GM21723 (cell line): ENCODE measurements at regions not wholly inside any gene's neighbourhood (a gene's known extent, or its start where the extent isn't known, plus 50 kb on each side); places are given as distances from the start of the nearest gene placed in this dataset.

ENCODE experiments used
- ATAC-seq: cut with Tn5 transposase; IDR thresholded peaks from one replicate; pipeline ENCODE4 v1.9.1; 2021; ENCODE audit warnings: mild to moderate bottlenecking, moderate library complexity; ENCODE audit not compliant: unreplicated experiment

DNA sequence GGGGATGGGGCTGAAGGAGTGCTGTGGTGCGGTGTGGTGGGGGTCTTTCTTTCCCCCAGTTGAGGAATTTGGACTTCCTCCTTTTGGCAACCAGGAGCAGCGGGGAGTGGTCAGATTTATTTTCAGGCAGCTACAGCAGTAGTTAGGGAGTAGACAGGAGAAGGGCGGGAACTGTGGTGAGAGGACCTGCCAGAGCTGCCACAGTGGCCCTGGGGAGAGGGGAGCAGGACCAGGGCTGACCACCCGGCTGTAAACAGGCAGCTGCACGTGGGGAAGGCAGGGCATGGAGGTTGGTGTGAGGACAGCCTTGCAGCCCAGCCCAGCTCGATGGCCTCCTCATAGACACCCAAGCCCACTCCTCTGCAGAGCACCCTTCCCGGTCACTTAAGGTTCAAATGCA is 197.2 kb downstream of the GLI2 start:
- no peak for ATAC-seq

DNA sequence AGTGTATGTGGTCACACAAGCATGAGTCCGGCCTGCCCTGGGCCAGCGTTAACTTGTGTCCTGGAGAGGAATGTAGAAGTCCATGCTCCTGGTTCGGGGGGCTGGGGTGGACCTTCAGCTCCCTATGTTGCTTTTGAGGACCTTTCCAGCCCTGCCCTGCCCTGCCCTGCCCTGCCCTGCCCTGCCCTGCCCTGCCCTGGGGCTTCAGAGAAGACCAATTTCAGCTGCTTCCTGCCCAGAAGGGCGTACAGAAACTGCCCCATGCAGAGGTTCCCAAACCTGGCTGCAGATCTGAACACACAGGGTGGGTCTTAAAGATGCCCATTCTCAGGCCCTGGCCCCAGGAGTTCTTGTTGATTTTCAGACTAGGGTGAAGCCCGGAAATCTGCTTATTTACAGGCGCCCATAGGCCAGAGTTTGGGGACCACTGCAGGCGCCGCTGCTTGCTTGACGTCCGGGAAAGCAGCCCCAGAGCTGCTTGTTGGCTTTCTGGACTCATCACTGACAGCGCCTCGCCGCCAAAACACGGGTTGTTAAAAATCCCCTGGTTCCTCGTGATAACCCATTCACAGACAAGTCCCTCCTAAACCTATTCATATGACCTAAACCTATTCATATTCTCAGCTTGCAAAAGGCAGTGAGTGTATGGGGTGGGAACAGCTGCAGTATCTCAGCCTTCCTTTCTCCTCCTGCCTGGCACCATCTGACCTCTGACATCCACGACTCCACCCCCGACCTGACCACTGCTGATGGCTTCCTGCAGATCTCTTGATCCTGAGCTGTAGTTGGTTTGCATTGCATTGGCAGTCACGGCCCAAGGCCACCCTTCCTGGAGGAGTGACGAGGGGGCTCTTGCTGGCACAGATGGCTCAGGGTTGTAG is 198.3 kb downstream of the GLI2 start:
- ATAC-seq: no peak

DNA sequence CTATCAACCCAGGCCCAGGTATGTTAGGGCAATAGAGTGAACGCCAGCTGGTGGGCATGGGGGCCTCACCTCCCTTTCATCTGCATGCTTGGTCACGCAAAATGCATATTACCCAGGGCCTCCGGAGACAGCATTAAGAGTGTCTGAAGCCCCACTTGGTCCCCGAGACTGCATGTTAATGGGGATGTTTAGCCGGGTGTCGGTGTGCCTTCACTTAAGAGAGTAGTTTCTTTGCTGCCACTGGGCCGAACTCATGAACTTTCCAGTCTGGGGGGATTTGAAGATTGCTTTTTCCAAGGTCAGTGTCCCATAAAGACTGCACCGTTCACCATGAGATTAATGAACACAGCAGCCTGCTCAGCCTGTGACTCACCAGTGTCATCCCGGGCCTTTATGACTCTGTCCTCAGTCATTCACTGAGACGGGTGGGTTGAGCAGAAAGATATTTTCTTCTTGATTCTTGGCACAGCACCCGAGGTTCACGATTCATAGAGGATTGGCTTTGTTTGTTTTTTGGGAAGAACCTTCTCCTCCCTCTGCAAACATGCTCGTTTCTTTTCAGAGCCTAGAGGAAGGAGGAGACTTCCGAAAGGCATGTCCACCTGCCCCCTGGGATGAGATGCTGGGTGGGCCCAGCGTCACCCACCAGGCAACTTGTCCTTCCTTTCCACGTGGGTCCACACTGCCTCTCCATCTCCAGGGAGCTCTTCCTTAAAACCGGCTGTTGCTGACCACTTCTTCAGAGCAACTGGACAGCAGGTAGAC is 199.1 kb downstream of the GLI2 start:
- ATAC-seq: no peak

DNA sequence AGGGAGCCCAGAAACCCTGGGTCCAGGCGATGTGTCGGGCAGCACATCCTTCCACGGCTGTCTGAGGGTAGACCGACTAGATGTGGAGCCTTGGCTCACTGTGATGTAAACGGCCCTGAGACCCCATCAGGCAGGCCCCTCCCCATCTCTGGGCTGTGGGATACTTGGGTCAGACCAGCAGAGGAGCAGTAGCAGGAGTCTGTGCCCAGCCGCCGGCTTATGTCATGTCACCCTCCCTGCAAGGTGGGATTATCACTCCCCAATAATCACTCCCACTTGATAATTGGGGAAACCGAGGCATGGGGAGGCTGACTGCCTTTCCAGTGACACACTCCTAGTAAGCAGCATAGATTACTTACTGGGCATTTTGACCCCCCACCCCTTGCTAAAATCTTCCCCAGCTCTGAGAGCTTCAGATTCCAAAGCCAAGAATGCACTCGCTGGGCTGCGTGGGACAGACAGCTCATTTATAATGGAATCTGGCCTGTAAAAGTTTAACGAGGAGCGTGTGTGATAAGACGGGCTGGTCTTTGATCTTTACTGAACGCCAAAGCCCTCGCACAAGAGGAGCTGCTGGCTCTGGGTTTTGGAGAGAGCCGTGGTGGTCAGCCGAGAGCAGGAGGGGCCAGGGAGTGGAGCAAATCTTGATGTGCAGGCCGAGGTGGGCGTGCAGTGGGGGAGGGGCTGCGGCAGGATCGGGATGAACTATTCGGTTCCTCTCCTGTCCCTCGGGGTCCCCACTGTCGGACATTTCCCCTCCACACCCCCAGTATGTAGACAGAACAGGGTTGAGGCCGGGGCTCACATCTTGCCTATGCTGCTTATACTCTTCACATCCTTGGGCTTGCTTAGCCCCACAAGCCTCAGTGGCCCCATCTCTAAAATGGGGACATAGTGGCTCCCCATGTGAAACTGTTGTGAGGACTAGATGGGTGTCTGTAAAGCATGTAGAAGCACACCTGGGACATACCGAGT is 200.0 kb downstream of the GLI2 start:
- no peak for ATAC-seq

DNA sequence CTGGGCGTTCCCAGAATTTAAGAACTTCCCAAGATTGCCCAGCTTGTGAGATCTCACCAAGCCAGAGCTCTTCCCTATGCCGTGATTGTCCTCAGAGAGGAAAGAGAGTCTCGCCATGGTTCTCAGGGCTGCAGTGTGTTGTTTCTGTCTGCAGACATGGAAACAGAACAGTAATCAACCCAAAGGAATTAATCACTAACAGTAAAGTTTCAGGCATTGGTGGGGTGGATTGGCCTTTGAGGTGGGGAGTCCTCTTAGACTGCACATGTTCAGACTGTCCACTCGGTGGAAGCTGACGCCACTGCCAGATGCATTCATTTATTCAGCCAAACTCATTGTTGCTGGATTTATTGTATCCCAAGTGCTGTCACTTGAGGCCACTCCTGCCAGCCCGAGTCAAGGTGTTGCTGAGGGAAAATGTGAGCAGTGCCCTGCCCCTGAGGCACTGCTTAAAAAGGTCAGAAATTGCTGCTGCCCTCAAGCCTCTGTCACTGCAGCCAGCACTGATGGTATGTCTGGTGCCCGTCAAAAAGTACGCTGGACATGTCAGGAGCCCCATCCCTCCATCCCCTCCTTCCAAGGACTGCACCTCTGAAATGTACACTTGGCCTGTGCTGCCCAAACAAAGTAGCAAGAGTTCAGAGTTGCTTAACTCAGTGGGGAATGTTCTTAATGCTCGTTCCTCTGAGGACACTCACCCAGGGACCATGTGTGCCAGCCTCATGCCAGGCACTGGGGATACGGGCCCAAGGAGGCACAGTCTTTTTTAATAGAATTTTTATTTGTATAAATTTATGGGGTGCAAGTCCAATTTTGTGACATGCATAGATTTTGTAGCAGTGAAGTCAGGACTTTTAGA is 201.0 kb downstream of the GLI2 start:
- no peak for ATAC-seq

DNA sequence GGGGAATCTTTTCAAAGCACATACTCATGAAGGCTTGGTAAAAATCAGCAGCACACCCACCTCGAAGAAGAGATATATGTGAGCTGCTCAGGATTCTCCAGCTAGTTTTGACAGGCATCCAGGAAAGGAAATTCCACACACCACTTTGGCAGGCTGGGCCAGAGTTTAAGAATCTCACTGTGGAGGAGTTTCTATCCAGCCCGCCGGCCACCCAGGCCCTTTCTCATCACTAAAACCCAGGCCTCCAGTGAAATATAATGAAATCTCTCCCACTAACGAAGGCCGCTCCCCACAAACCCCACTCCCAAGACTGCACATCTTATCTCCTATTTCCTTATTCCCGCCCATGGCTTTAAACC is 202.0 kb downstream of the GLI2 start:
- no peak for ATAC-seq

DNA sequence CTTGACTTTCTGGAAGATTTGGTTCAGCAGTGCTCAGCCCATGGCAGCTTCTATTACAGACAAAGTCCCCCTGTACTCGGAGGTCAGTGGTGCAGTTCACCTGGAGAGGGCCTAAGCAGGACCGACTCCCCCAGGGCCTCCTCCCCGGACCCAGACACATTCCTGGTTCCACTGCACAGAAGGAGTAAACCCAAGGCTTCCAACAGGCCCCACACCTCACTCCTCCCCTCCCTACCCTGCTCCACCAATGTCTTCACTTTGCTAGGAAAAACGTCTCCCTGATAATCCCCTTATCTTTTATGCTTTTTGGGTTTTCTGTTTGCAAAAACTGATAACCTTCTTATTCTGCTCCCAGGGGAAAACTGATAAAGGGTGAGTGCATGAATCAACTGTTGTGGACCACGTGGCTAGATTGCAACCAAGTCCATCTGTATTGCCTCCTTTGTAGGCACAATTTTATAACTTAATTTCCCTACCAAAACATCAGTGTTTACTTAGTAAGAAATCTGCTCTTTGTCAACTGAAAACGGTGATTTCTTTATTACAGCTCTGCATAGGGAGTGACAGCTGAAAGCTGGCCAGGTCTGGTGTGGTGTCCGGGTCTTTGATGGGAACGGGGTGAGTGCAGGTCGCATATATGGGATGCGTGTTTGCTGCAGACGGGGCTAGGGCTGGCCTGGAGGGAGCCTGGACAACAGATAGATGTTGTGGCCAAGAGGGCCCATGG is 202.5 kb downstream of the GLI2 start:
- ATAC-seq: no peak

DNA sequence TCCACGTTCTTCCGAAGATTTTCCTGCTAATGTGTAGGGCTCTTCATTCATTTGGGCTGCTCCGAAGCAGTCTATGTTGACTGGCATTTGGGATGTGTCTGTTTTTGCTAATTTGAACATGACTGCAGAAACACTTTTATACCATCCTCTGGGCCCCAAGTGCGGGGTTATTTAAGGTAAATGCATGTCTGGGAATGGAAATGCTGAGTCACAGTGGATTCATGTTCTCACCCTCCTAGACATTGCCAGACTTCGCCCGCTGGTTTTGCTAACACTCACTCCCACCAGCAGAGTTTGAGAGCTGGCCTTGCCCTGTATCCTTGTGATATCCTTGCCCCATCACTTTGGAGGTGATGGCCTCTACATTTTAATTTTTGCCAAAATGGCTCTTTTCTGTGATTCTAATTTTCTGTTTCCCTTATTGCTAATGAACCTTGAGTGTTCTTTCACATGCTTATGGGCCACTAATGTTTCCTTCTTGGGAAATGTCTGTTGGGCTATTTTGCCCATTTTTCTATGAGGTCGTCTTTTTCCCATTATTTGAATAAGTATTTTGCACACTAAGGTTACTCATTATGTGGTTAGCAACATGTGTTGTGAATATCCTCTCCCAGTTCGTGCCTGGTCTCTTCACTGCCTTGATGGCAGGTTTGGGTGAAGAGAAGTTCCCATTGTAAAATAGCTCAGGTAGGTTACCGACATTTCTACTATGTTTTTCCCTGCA is 204.1 kb downstream of the GLI2 start:
- no peak for ATAC-seq

DNA sequence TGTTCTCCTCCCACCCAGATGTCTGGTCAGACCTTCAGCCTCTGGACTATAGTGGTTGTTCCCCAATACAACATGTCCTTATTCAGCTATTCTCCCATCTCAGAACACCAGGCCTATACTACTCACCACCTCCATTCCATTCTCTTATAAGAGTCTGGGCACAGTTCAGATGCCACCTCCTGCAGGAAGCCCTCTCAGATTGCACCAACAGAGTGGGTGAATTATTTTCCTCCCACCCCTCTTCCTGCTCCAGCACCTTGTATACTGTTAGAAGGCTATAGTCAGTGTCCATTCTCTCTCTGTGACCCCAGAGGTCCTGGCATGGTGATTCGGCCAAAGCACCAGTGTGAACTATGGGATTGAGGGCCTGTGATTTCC is 204.6 kb downstream of the GLI2 start:
- no peak for ATAC-seq

DNA sequence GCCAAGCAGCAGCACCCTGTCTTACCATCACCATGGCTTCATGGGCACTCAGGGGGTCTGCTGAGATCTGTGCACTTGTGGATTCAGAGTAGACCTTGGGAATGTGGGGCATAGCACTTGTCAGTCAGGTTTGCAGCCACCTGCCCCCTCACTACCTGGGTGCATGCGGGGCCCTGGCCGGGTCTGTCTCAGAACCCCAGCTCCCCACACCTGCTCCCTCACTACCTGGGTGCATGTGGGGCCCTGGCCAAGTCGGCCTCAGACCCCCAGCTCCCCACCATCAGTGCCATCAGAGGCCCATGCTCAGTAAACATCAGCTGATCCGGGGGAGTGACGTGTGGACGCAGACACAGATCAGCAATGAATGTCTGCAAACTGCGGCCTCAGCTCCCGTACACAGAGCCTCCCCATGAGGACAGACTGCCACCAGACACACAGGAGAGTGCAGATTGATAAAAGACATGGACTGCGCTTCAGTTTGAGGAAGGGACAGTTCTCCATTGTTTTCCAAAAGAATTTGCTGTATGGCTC is 205.1 kb downstream of the GLI2 start:
- no peak for ATAC-seq

DNA sequence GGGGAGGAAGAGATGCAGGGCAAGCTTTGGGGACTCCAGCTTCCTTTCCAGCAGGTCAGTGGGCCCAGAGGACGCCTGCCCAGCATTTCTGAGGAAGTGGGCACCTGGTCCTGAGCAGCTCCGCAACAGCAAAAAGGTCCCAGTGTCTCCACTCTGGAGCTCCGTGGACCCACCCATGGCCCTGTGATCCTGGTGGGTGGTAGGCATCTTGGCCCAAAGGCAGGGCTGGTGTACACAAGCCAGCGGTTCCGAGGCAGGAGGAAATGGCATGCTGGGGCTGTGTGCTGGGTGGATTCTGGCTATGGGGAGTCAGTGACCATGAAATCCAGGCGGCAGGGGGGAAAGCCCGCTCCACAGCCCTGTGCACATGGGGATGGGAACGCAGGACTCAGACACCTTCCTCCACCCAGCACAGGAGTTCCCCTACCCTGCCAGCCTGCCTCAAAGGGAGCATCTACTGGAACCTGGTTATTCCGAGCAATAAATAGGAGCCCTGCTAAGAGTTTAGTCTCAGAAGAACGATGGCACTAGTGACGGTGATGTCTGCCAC is 206.0 kb downstream of the GLI2 start:
- no peak for ATAC-seq

DNA sequence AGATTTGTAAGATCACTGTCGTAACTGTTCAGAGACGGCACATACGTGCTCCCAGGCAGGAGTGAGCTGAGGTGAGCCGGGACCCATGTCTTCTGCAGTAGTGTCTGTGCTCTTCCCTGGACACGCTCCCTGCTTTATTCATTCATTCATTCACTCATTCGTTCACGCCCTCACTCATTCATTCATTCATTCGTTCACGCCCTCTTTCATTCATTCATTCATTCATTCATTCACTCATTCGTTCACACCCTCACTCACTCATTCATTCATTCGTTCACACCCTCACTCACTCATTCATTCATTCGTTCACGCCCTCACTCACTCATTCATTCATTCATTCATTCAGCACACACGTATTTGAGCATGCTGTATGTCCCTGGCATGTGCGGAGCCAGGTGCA is 207.0 kb downstream of the GLI2 start:
- ATAC-seq: no peak

DNA sequence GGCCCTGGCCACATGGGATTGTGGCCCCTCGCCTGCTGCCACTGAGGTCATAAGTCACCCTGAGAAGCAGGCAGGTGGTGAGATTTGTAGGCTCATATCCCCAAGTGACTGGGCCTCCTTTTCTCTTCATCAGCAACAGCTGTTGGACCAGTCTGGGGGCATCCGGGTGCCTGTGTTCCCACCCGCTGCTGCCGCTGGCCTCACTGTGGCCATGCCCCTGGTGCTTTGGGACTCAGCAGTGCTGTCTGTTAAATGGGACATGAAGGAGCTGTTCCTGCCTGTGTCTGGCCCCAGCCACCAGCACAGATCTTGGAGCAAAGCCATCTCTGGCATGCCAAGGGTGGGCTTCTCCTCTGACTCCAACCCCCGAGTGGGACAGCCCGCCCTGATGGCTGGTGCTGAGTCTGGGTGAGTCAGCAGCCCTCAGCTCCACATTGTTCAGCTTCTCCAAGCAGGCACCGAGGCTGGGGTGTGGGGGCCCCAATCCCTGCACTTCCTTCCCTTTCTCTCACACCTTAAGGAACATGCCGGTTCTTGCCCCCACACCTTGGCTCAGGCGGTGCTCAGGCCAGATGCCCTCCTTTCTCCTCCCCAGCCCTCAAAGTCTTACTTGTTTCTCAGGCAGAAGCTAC is 207.9 kb downstream of the GLI2 start:
- ATAC-seq: no peak

DNA sequence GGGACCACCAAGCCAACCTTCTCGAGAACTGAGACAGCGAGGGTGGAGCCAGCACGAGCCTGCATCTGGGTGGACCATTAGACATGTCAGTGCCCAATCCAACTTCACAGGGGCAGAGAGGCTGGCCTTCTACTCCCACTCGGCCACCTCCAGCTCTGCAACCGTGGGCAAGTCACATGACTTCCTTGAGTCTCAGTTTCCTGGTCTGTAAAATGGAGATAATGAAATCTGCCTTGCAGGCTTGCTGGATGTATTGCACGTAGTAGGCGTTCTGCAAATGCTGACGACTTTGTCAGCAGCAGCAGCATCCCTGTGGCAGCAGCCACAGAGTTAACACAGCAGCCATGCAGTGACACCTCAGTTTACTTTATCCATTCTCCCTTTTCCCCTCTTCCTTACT is 208.9 kb downstream of the GLI2 start:
- ATAC-seq: no peak

DNA sequence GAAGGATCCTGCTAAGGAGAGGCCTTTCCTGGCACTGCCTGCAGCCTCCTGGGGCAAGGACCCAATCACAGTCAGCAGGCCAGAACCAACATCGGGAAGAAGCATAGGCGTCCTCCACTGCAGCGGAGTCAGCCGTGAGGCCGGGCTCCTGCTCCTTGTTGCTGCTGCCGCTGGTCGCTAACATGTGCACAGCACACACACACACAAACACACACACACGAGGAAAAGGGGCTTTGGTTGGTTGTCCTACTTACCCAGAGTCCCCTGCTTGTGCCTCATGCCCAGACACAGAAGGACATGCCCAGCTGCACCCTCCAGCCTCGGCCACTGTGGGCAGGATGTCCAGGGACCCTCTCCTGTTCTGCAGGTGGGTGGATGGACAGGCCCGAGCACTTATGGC is 209.4 kb downstream of the GLI2 start:
- ATAC-seq: no peak

DNA sequence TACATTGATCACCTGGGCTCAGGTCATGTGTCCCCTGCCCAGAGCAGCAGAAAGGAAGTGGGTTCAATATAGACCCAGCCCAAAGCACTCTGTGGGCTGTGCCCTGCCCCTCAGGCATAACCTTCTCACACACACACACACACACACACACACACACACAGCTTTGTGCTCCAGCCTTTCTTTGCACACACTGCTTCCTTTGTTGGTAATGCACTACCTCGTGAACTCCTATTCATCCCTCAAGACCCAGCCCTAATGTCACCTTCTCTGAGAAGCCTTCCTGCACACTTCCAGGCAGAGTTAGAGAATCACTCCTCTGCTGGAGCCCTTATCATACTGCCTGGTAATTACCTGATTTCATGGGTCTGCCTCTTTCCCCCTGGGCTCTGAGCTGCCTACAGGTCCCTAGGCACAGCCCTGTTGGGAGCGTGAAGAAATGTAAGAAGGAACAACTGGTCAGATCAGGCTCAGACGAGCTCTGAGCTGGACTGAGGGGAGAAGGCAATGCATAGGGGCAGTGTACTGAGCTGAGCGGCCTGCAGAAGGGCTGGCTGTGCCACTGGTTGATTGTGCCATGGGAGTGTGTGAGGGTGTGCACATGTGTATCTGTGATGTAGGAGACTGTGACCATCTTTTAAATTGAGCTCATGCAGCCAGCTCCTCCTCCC is 210.3 kb downstream of the GLI2 start:
- no peak for ATAC-seq

DNA sequence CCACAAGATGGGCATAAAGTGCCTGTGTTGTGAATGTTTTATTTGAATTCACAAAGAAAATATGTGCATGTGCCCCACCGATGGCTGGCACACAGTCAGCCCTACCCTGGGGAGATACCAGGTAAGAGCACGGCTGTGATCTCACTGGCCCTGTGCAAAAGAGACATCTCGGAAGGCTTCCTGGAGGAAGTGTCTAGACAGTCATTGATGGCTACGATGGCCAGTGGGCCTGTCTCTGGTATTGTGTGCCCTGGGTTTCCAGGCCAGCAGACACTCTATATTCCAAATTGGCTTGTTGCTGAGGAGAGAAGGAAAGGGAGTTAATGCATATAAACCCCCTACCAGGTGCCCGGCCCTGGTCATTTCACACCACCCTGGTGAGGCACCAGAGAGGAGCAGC is 211.7 kb downstream of the GLI2 start:
- ATAC-seq: no peak
